DMS153 treated with DMSO at 0.1 percent for 48 hours (cell line): ENCODE measurements at regions not wholly inside any gene's neighbourhood (a gene's known extent, or its start where the extent isn't known, plus 50 kb on each side); places are given as distances from the start of the nearest gene placed in this dataset.
"Not testable (repeated sequence)": the region's sequence is repeated elsewhere in the genome, so short reads cannot be mapped to it uniquely, and the experiment has no call there.

ENCODE experiments used
- DNase-seq: peaks from one replicate; lab custom pipeline; 2025; ENCODE audit not compliant: unreplicated experiment; lab: John Stamatoyannopoulos, UW

DNA sequence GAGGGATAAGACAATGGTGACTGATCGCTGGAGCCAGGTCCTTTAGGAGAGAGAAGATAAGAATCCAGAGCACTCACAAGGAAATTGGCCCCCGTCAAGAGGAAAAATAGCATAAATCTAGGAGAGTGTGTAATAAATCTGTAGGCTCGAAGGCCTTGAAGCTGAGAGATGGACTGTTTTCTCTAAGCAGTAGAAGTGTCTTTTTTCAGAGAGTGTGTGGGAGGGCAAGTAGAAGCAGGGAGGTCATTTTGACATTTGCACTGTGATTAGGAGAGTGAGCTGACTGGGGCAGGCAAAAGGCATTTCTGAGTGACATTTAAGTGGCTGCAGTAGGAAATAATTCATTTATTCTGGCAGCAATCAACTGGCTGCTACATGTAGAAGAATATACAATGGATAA lies 78.0 kb upstream of the DDHD1 start:
- DNase-seq = no peak

GRCh38 chr14:53228966-53229365 lies 75.8 kb upstream of the DDHD1 start:
- DNase-seq = no peak

GRCh38 chr14:53227154-53227718 lies 74.1 kb upstream of the DDHD1 start:
- no peak for DNase-seq

DNA sequence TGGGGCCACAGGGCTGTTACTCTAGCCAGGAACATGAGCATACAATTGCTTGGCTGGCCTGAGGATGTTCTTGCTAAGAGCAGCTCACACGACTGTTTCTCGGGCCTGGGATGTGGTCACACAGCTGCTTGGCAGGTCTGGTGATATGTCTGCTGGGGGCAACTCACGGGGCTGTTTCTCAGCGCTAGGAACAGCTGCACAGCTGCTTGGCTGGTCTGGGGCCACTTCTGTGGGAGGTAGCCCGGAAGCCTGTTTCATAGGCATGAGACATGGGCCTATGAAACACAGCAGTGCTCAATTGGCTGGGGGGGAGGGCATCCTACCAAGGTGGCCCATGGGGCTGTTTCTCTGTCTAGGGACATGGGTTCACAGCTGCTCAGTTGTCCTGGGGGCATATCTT lies 73.4 kb upstream of the DDHD1 start:
- DNase-seq = no peak

GRCh38 chr14:53220914-53221313 lies 67.8 kb upstream of the DDHD1 start:
- no peak for DNase-seq

DNA sequence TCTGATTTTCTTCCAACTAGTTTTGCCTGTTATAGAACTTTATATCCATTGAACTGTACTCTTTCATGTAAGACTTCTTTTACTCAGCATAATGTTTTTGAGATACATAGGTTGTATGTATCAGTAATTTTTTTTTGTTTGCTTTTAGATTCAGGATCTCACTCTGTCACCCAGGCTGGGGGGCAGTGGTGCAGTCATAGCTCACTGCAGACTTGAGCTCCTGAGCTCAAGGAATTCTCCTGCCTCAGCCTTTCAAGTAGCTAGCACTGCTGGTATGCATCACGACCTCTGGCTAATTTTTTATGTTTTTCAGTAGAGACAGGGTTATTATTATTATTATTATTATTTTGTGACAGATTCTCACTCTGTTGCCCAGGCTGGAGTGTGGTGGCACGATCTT lies 65.0 kb upstream of the DDHD1 start:
- no peak for DNase-seq

- DNase-seq = no peak
These were observed 64.3 kb upstream of the DDHD1 start for GRCh38 chr14:53217316-53217994.

DNA sequence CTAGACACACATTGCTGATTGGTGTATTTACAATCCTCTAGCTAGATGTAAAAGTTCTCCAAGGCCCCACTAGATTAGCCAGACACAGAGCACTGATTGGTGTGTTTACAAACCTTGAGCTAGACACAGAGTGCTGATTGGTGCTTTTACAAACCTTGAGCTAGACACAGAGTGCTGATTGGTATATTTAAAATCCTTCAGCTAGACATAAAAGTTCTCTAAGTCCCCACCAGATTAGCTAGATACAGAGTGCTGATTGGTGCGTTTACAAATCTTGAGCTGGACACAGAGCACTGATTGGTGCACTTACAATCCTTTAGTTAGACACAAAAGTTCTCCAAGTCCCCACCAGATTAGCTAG lies 63.8 kb upstream of the DDHD1 start:
- DNase-seq = not testable (repeated sequence)

GRCh38 chr14:53216478-53216877 lies 63.4 kb upstream of the DDHD1 start:
- not testable (repeated sequence) for DNase-seq

DNA sequence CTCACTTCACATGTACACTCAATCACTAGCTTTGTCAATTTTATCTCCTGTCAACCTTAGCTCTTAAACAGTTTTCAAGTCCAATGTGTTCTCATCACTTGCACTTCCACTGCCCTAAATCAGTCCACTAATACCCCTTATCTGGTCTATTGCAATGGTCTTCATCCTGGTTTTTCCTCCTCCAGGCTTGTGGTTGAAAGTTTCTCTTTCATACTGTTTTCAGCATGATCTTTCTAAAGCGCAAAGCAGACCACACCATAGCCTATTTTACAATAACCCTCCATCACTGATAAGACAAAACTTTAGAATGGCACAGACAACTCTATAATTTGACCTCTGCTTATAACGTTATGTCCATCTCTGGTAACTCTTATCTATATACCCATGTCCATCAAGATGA lies 62.0 kb upstream of the DDHD1 start:
- no peak for DNase-seq

GRCh38 chr14:53214384-53214783 lies 61.3 kb upstream of the DDHD1 start:
- DNase-seq = no peak

DNA sequence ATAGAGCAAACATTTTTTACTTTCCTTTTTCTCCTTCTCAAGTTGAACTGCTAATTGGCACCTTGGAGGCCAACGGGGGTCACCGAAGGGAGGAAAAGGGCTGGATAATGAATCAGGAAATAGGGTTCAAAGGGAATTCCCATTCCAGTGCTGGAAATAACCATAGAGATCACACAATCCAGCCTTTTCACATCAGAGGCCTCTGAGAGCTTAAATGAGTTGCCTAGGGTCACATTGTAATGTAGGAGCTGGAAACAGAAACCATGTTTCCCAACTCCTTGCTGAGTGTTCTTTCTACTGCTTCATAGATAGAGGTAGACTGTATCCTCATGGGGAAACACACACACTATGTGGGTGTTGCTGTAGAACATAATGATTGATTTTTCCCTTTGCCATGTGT lies 60.6 kb upstream of the DDHD1 start:
- no peak for DNase-seq

GRCh38 chr14:53209370-53209769 lies 56.2 kb upstream of the DDHD1 start:
- DNase-seq = no peak
